SU-DHL-6 (cell line): ENCODE measurements at regions not wholly inside any gene's neighbourhood (a gene's known extent, or its start where the extent isn't known, plus 50 kb on each side); places are given as distances from the start of the nearest gene placed in this dataset.

Source experiments
- CTCF ChIP-seq: fragments of 200-600 bp; sonication (generic); IDR thresholded peaks from one replicate; pipeline ENCODE4 v1.5.1; 2017; ENCODE audit warnings: antibody characterized with exemption, mild to moderate bottlenecking, low read length, moderate library complexity; ENCODE audit not compliant: insufficient read depth, poor library complexity, severe bottlenecking
- EZH2phosphoT487 ChIP-seq: fragments of 200-600 bp; sonication (generic), shearing (Covaris generic); conservative IDR thresholded peaks from 2 replicates; pipeline ENCODE4 v1.6.1; 2018; ENCODE audit warnings: mild to moderate bottlenecking, antibody characterized with exemption, low read length, moderate library complexity, mixed read lengths

- TF ChIP-seq CTCF (no peak), EZH2phosphoT487 (no peak)
Measured at GRCh38 chr19:27734496-27735220, 1478.3 kb downstream of the UQCRFS1 start.
